ENCODE measurements at regions not wholly inside any gene's neighbourhood (a gene's known extent, or its start where the extent isn't known, plus 50 kb on each side); places are given as distances from the start of the nearest gene placed in this dataset.

DNA sequence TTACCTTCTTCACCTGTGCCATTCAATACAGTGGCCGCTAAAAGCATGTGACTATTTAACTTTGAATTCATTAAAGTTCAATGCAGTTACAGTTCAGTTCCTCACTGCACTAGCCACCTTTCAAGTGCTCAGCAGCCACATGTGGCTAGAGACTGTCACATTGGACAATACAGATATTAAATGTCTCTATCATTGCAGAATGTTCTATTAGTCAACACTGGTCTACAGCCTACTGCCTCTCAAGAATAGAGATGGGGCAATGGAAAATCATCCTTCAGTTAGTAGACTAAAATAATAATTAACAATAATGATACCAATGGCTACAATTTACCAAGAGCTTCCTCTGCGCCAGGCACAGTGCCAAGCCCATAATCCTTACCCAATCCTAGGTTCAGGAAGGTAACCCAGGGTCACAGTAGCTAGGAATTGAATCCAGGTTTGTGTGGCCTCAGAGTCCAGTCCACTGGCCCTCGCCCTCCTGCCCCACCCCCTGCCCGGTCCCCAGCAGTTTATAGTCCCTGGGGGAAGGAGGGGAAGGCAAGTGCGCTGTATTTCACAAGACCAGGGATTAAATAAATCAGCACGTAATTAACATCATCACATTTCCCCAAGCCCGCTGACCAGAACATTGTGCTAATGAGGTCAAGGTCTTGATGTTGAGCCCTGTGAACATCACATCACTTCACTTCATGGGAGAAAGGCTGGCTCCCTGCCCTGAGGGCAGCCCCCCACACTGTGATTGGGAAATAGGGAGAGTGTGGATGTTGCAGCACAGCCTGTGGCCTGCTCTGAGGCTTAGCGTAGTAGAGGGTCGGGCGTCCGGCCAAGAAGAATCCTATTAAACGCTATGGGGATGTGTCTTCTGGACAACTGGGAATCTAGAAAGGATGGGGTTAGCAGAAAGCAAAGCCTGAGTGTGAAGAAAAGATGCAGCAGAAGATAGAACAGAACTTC is 147.2 kb downstream of the VEGFA start:
- DNase-seq (ENCODE audit: low spot score) (peak; percentile 92), ATAC-seq (peak; percentile 78), FAIRE-seq (peak; percentile 93)
- WGBS (ENCODE audit: low lambda C conversion rate): 3% methylated on average over 12 of the region's 12 CpGs
- in situ Hi-C loops (cut with HindIII; ENCODE audit: extremely low pct_ligation_motif_present, low pct_unique_long_range_greater_than_20kb): no loop called here
- Histone ChIP-seq H3K4me3 (replicated peaks in 1 of 3; ENCODE audit: insufficient read depth in 1 of 3, low read depth in 2 of 3, low read length in 3 of 3) (peak overlapping the region in 2 of 3 experiments; percentile 5 to 47; a peak in 2 of 6 replicates), H3K27ac (ENCODE audit: extremely low read length, insufficient read depth, low read length) (peak overlapping the region; percentile 85), H3K79me2 (ENCODE audit: insufficient read depth, low read length) (no peaks in the 10 kb centered on the region), H3K4me1 (ENCODE audit: insufficient read depth, low read length) (peaks cover 97% of the 10 kb centered on the region), H3K9ac (ENCODE audit: insufficient read depth, low read depth, low read length) (peak overlapping the region; percentile 45), H2AFZ (ENCODE audit: low read length) (no peak overlapping the region), H3K36me3 (replicated peaks in 1 of 2; ENCODE audit: control insufficient read depth in 1 of 2, insufficient read depth in 2 of 2, low read length in 2 of 2) (no peaks in the 10 kb centered on the region), H4K20me1 (ENCODE audit: insufficient read depth, low read length) (no peaks in the 10 kb centered on the region), H3K4me2 (ENCODE audit: low read depth, low read length) (peak overlapping the region; percentile 69), H3K9me3 (ENCODE audit: low read length) (no peaks in the 10 kb centered on the region), H3K27me3 (ENCODE audit: control insufficient read depth in 1 of 2, insufficient read depth in 2 of 2, low read length in 2 of 2) (no peaks in the 10 kb centered on the region)
- POLR2A ChIA-PET: interaction anchor here (0.7 to 6.8 kb wide), 10 partner anchors 9 to 288 kb away, joined by 3 to 133 read pairs (median 4); partner anchors contain the start of genes GTPBP2 and VEGFA
- intact Hi-C loops (cut with micrococcal nuclease; ENCODE audit: unreplicated experiment): loop anchor here (1.0 kb wide), 1 partner anchor 9 kb away; no protein-coding TSS in a partner anchor
- BruUV-seq (replicated peaks): no TSS peak
- CTCF ChIA-PET (ENCODE audit: low intra/inter-chr PET ratio, low total read pairs): no interaction called here
- TF ChIP-seq, protein P1, sequence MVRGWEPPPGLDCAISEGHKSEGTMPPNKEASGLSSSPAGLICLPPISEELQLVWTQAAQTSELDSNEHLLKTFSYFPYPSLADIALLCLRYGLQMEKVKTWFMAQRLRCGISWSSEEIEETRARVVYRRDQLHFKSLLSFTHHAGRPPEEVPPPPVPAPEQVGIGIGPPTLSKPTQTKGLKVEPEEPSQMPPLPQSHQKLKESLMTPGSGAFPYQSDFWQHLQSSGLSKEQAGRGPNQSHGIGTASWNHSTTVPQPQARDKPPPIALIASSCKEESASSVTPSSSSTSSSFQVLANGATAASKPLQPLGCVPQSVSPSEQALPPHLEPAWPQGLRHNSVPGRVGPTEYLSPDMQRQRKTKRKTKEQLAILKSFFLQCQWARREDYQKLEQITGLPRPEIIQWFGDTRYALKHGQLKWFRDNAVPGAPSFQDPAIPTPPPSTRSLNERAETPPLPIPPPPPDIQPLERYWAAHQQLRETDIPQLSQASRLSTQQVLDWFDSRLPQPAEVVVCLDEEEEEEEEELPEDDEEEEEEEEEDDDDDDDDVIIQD (CRISPR knock-in tag; IDR thresholded peaks at IDR 0.05; ENCODE audit: low read depth): peak; percentile 10; the same call in 1 of the 2 replicates
- TF ChIP-seq, protein P2, sequence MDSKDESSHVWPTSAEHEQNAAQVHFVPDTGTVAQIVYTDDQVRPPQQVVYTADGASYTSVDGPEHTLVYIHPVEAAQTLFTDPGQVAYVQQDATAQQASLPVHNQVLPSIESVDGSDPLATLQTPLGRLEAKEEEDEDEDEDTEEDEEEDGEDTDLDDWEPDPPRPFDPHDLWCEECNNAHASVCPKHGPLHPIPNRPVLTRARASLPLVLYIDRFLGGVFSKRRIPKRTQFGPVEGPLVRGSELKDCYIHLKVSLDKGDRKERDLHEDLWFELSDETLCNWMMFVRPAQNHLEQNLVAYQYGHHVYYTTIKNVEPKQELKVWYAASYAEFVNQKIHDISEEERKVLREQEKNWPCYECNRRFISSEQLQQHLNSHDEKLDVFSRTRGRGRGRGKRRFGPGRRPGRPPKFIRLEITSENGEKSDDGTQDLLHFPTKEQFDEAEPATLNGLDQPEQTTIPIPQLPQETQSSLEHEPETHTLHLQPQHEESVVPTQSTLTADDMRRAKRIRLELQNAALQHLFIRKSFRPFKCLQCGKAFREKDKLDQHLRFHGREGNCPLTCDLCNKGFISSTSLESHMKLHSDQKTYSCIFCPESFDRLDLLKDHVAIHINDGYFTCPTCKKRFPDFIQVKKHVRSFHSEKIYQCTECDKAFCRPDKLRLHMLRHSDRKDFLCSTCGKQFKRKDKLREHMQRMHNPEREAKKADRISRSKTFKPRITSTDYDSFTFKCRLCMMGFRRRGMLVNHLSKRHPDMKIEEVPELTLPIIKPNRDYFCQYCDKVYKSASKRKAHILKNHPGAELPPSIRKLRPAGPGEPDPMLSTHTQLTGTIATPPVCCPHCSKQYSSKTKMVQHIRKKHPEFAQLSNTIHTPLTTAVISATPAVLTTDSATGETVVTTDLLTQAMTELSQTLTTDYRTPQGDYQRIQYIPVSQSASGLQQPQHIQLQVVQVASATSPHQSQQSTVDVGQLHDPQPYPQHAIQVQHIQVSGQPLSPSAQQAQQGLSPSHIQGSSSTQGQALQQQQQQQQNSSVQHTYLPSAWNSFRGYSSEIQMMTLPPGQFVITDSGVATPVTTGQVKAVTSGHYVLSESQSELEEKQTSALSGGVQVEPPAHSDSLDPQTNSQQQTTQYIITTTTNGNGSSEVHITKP (CRISPR knock-in tag; IDR thresholded peaks at IDR 0.05; ENCODE audit: low read depth): 0 out of 2 replicates have a peak, but pooled peaks have one; percentile 62
- no peak for TF ChIP-seq SNRNP70 (IDR thresholded peaks at IDR 0.05; ENCODE audit: low read depth, low read length)
- TF ChIP-seq ATF7 (IDR thresholded peaks at IDR 0.05): 0 out of 2 replicates have a peak, but pooled peaks have one; percentile 12
- TF ChIP-seq ATF7 (CRISPR knock-in tag; IDR thresholded peaks at IDR 0.05): no peak; the same call in 1 of the 2 replicates
- TF ChIP-seq ZFP90 (CRISPR knock-in tag; IDR thresholded peaks at IDR 0.05; ENCODE audit: borderline replicate concordance): peak; percentile 70
- TF ChIP-seq ZNF44 (CRISPR knock-in tag; IDR thresholded peaks at IDR 0.05): peak; percentile 64; the same call in 1 of the 2 replicates
- peak; percentile 92 for TF ChIP-seq NR2C2 (CRISPR knock-in tag; IDR thresholded peaks at IDR 0.05; ENCODE audit: borderline replicate concordance)
- TF ChIP-seq SMAD9 (CRISPR knock-in tag; IDR thresholded peaks at IDR 0.05): no peak
- TF ChIP-seq, protein P3, sequence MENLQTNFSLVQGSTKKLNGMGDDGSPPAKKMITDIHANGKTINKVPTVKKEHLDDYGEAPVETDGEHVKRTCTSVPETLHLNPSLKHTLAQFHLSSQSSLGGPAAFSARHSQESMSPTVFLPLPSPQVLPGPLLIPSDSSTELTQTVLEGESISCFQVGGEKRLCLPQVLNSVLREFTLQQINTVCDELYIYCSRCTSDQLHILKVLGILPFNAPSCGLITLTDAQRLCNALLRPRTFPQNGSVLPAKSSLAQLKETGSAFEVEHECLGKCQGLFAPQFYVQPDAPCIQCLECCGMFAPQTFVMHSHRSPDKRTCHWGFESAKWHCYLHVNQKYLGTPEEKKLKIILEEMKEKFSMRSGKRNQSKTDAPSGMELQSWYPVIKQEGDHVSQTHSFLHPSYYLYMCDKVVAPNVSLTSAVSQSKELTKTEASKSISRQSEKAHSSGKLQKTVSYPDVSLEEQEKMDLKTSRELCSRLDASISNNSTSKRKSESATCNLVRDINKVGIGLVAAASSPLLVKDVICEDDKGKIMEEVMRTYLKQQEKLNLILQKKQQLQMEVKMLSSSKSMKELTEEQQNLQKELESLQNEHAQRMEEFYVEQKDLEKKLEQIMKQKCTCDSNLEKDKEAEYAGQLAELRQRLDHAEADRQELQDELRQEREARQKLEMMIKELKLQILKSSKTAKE (CRISPR knock-in tag; IDR thresholded peaks at IDR 0.05; ENCODE audit: borderline replicate concordance): peak; percentile 78
- TF ChIP-seq, protein P4, sequence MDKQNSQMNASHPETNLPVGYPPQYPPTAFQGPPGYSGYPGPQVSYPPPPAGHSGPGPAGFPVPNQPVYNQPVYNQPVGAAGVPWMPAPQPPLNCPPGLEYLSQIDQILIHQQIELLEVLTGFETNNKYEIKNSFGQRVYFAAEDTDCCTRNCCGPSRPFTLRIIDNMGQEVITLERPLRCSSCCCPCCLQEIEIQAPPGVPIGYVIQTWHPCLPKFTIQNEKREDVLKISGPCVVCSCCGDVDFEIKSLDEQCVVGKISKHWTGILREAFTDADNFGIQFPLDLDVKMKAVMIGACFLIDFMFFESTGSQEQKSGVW (CRISPR knock-in tag; IDR thresholded peaks at IDR 0.05; ENCODE audit: borderline replicate concordance): no peak
- TF ChIP-seq, protein P5, sequence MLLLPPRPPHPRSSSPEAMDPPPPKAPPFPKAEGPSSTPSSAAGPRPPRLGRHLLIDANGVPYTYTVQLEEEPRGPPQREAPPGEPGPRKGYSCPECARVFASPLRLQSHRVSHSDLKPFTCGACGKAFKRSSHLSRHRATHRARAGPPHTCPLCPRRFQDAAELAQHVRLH (CRISPR knock-in tag; IDR thresholded peaks at IDR 0.05; ENCODE audit: borderline replicate concordance, low read depth): peak; percentile 60; the same call in 1 of the 2 replicates
- peak; percentile 92 for TF ChIP-seq ZNF501 (CRISPR knock-in tag; IDR thresholded peaks at IDR 0.05)
